Smooth muscle cell (in vitro differentiated cells): ENCODE measurements at regions not wholly inside any gene's neighbourhood (a gene's known extent, or its start where the extent isn't known, plus 50 kb on each side); places are given as distances from the start of the nearest gene placed in this dataset.

Source experiments
- DNase-seq: peaks from one replicate; lab custom pipeline; 2025; ENCODE audit not compliant: unreplicated experiment; lab: John Stamatoyannopoulos, UW
- H2AFZ ChIP-seq: fragments of 200-600 bp; sonication (generic); 2 replicates; pipeline ENCODE4 v1.6.0; 2016; ENCODE audit warnings: antibody characterized with exemption, low read depth, mild to moderate bottlenecking
- H3F3A ChIP-seq: fragments of 200-600 bp; sonication (generic); 2 replicates; pipeline ENCODE4 v1.6.0; 2017; ENCODE audit warnings: antibody characterized with exemption, low read depth
- H3K27ac ChIP-seq: fragments of 200-600 bp; sonication (generic); 2 replicates; pipeline ENCODE4 v1.5.1; 2016; ENCODE audit warnings: low read depth, mild to moderate bottlenecking
- H3K27me3 ChIP-seq: fragments of 200-600 bp; sonication (generic); 2 replicates; pipeline ENCODE4 v1.6.1; 2016; ENCODE audit warnings: low read depth, mild to moderate bottlenecking
- H3K36me3 ChIP-seq: fragments of 200-600 bp; sonication (generic); 2 replicates; pipeline ENCODE4 v1.5.1; 2016; ENCODE audit warnings: low read depth
- H3K4me1 ChIP-seq: fragments of 200-600 bp; sonication (generic); 2 replicates; pipeline ENCODE4 v1.5.1; 2016; ENCODE audit warnings: low read depth
- H3K4me2 ChIP-seq: fragments of 200-600 bp; sonication (generic); 2 replicates; pipeline ENCODE4 v1.6.0; 2016; ENCODE audit warnings: mild to moderate bottlenecking
- H3K4me3 ChIP-seq: fragments of 200-600 bp; sonication (generic); 2 replicates; pipeline ENCODE4 v1.5.1; 2016; ENCODE audit warnings: mild to moderate bottlenecking
- H3K79me2 ChIP-seq: fragments of 200-600 bp; sonication (generic); 2 replicates; pipeline ENCODE4 v1.6.0; 2016; ENCODE audit warnings: low read depth, mild to moderate bottlenecking
- H3K9ac ChIP-seq: fragments of 200-600 bp; sonication (generic); 2 replicates; pipeline ENCODE4 v1.6.0; 2016; ENCODE audit warnings: low read depth
- H3K9me3 ChIP-seq: fragments of 200-600 bp; sonication (generic); replicated peaks from 2 replicates; pipeline ENCODE4 v1.5.1; 2016; ENCODE audit warnings: low read depth
- H4K20me1 ChIP-seq: fragments of 200-600 bp; sonication (generic); 2 replicates; pipeline ENCODE4 v1.6.0; 2016; ENCODE audit warnings: low read depth
- CTCF ChIP-seq: fragments of 200-600 bp; sonication (generic); IDR thresholded peaks from 2 replicates; pipeline ENCODE4 v1.5.1; 2017; ENCODE audit warnings: borderline replicate concordance, mild to moderate bottlenecking, antibody characterized with exemption; ENCODE audit not compliant: insufficient read depth, poor library complexity, severe bottlenecking
- WGBS: methylation state at CpG from one replicate; pipeline ENCODE4 v1.1.7; 2016; ENCODE audit warnings: low lambda C conversion rate; 5-methylcytosine and 5-hydroxymethylcytosine counted together

DNA sequence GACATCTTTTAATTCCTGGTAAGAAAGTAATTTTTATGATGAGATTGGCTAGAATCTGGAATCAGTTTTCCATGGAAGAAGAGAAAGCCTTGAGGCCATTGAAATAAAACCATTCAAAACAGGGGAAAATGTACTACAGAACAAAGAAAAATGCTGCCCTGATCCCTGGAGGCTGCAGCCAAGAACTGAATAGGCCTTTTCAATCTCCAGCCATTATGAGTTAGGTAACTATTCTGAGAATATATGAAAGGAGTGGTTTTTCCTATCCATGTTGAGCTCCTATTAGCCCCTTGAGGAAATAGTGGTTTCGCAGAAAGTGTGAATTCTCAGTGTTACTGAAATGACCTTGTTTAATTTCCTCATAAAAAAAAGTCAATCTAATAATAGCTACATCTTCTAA, 408.5 kb upstream of the GRAMD2B start:
- DNase-seq = no peak
- no peak for TF ChIP-seq CTCF
- Histone ChIP-seq H4K20me1 (no peaks in the 10 kb centered on the region), H3K4me1 (peaks cover 17% of the 10 kb centered on the region), H3F3A (no peaks in the 10 kb centered on the region), H2AFZ (no peak overlapping the region), H3K27me3 (no peaks in the 10 kb centered on the region), H3K36me3 (no peaks in the 10 kb centered on the region), H3K79me2 (no peaks in the 10 kb centered on the region), H3K27ac (no peak overlapping the region), H3K4me2 (no peak overlapping the region), H3K9me3 (no peaks in the 10 kb centered on the region), H3K9ac (no peak overlapping the region), H3K4me3 (no peak overlapping the region)
- WGBS = 100% methylated on average over 1 of the region's 1 CpG

DNA sequence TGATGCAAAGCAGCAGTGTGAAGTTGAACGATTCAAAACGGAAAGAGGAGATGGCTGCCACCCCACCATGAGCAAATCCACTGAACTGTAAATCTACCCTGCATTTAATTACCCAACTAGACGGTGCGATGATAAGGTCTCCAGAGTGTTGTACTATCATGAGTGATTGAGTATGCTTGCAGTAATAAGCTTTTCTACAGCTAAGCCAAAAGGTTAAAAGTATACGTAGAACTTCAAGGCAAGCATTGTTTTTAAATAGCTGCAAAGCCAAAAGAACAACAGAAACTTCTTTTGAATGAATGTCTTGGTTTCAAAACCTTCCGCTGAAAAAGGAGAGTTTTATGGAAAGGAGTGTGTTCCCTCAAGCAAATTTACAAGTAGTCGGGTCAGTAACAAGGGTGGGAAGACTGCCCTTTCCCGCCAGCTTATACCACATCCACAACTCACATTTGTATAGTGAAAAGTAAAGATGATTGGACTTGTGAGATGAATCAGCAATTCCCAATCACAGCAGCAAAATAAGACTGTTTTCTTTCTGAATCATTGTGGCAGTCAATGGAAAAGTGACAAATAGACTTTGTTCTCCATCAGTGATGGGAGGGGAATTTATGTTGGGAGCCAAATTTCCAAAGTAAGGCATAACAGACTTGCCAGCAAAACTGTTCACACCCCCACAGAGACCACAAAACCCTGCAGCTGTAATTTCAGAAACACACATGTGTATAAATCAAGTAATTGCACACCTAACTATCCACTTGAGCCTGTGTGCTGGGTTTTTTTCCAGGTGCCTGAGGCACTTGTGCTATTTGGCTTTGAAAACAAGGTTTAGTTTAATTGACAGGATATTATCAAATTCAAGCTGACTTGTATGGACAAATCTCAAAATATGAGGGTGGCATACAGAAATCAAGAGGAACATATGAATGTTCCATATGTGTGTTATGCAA, 407.7 kb upstream of the GRAMD2B start:
- Histone ChIP-seq H3K36me3 (no peaks in the 10 kb centered on the region), H3K27me3 (no peaks in the 10 kb centered on the region), H3K4me1 (peaks cover 17% of the 10 kb centered on the region), H3K27ac (no peak overlapping the region), H3K4me2 (peak overlapping the region; percentile 31), H2AFZ (peak overlapping the region; percentile 35), H4K20me1 (no peaks in the 10 kb centered on the region), H3K9me3 (no peaks in the 10 kb centered on the region), H3K4me3 (no peak overlapping the region), H3K79me2 (no peaks in the 10 kb centered on the region), H3K9ac (no peak overlapping the region), H3F3A (no peaks in the 10 kb centered on the region)
- no peak for DNase-seq
- no peak for TF ChIP-seq CTCF
- WGBS = 49% methylated on average over 8 of the region's 8 CpGs

DNA sequence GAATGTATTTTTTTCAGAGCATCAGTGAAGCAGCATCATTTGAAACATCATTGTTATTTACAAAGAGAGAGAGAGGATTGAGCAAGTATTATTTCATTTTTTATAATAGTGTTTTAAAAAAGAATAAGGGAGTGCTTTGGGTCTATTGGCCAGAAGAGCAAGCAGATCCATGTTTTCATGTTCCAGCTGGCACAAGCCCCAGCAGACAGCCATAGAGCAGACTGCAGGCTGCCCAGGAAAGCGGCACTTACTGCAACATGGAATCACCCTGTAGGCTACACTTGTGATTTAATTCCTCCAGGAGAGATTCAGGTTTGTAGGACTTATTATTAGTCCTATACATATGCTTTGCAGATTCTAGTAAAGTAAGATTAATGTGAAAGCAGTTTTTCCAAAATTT, 407.0 kb upstream of the GRAMD2B start:
- DNase-seq = no peak
- H3K4me3 ChIP-seq = no peak overlapping the region
- H3K4me2 ChIP-seq = no peak overlapping the region
- no peaks in the 10 kb centered on the region for H3K36me3 ChIP-seq
- no peak overlapping the region for H3K27ac ChIP-seq
- H3K9ac ChIP-seq = no peak overlapping the region
- 95% methylated on average over 1 of the region's 1 CpG for WGBS
- H4K20me1 ChIP-seq = no peaks in the 10 kb centered on the region
- H3K9me3 ChIP-seq = no peaks in the 10 kb centered on the region
- no peaks in the 10 kb centered on the region for H3F3A ChIP-seq
- no peak for TF ChIP-seq CTCF
- no peaks in the 10 kb centered on the region for H3K79me2 ChIP-seq
- H2AFZ ChIP-seq = no peak overlapping the region
- H3K27me3 ChIP-seq = no peaks in the 10 kb centered on the region
- peaks cover 17% of the 10 kb centered on the region for H3K4me1 ChIP-seq

- H2AFZ ChIP-seq = no peak overlapping the region
- H3K27me3 ChIP-seq = no peaks in the 10 kb centered on the region
- H3F3A ChIP-seq = no peaks in the 10 kb centered on the region
- no peak overlapping the region for H3K27ac ChIP-seq
- TF ChIP-seq CTCF = no peak
- WGBS = 96% methylated on average over 2 of the region's 2 CpGs
- H3K36me3 ChIP-seq = no peaks in the 10 kb centered on the region
- no peak overlapping the region for H3K9ac ChIP-seq
- H3K4me1 ChIP-seq = peaks cover 17% of the 10 kb centered on the region
- no peak for DNase-seq
- H3K9me3 ChIP-seq = no peaks in the 10 kb centered on the region
- no peak overlapping the region for H3K4me3 ChIP-seq
- H3K4me2 ChIP-seq = no peak overlapping the region
- no peaks in the 10 kb centered on the region for H4K20me1 ChIP-seq
- H3K79me2 ChIP-seq = no peaks in the 10 kb centered on the region
These were observed 406.1 kb upstream of the GRAMD2B start for GRCh38 chr5:126017096-126017495.
